T-helper 1 cell treated with Interleukin-12 subunit alpha and Interleukin-12 subunit beta and Interleukin-4 antibody, amounts not matched to agents 30 ng/mL and 1 ng/mL, for 36 hours (primary cell): ENCODE measurements at regions not wholly inside any gene's neighbourhood (a gene's known extent, or its start where the extent isn't known, plus 50 kb on each side); places are given as distances from the start of the nearest gene placed in this dataset.

Experiments used
- intact Hi-C: fragments of 100-400 bp; cut with micrococcal nuclease; formaldehyde crosslinking; loops from one replicate; pipeline ENCODE4 v1.15.1; 2024

- intact Hi-C loops: no loop called here
These were observed 1288.0 kb upstream of the SORCS1 start for GRCh38 chr10:108452533-108452932.

- intact Hi-C loops: no loop called here
These were observed 1285.8 kb upstream of the SORCS1 start for GRCh38 chr10:108450280-108450679.

DNA sequence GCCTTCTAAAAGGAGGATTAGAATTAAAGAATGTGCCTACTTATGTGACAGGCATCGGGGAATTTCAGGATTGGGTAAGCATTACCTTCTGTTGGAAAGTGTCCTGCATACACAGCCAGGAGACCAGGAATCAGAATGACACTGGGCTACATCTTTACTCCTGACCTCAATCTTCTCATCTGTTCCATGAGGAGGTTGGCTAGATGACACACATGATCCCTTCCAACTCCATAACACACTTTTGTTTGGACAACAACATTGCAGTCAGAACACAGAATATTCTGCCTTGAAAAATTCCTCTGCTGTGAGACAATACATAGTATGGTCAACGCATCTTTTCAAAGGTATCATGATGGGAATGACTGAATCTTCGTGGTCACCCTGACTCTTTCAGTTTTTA lies 1281.2 kb upstream of the SORCS1 start:
- intact Hi-C loops: no loop called here

DNA sequence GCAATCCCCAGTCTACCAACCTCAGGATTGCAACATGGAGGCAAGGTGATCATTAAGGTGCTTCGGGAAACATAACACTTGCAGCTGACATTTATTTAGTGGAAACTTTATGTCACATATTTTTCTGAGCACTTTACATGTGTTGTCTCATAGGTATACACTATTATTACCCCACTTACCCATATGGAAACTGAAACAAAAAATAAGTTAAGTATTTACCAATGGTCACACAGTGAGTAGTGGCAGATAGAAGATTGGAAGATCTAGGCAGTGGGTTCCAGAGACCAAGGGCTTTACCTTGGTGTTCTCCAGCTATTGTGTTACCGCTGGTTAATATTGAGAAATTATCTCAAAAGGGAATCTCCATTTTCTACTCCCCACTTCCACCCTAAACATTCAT lies 1279.1 kb upstream of the SORCS1 start:
- intact Hi-C loops: no loop called here

GRCh38 chr10:108439397-108439796 lies 1274.9 kb upstream of the SORCS1 start:
- intact Hi-C loops: no loop called here

DNA sequence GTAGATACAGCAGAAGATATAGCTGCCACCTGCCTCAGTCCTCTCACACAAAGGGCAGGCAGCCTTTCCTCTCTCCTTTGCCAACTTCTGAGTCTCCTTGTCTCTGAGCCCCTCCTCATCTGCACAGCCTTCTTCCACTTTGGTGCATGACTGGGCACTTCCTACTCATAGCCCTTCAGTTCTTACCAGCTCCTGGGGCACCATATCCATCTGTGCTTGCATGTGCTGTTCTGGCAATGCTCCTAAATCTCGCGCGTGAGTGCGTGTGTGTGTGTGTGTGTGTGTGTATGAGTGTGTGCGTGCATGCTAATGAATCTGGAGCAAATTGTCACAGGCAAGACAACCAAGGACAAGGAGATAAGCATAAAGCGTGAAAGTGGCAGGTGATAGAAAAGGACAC lies 1271.6 kb upstream of the SORCS1 start:
- intact Hi-C loops: no loop called here

- intact Hi-C loops: no loop called here
These were observed 1270.2 kb upstream of the SORCS1 start for GRCh38 chr10:108434559-108435252.

DNA sequence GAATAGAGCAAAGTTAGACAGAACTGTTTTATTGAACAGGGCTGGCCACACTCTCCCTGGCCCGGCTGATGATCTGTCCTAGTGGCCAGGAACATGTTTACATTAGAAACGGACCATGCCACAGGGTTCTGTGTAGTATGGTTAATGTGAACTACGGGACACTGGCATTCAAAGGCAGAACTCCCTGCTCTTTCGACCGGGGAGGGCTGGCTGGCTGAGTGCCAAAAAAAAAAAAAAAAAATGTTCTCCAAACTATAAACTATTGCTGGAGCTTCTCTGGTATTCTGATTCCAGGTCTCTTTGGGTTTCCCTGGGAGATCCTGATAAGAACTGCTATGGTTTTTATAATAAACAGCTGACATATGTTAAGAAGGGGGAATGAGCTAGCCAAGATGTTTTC lies 1262.6 kb upstream of the SORCS1 start:
- intact Hi-C loops: no loop called here

DNA sequence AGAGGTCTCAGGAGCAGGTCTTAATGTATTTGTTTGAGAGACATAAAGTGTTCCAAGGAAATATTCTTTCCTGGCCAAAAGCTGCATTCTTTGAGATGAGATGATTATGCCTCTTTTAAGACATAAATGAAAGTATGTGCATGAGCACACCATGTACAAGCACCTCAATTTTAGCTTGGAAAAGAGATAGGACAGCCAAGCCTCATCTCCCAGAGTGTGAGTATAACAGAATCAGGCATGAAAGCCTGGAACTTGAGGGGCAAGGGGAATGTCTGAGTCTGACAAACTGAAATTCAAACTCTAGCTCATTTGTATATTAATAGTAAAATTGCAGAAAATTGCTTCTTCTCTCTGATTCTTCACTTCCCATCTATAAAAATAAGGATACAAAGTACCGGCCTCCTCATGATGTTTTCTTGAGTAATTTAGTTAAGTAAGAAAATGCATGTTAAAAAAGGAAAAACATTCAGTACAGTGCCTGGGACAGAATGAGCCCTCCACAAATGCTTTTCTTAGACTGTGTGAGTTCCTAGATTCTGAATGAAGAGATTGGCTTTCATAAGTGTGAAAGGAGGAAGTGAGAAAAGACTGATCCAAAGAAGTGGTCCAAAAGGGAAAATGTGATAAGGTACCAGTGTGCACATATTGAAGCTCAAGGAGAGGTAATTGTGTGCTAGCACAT lies 1260.9 kb upstream of the SORCS1 start:
- intact Hi-C loops: no loop called here

GRCh38 chr10:108424656-108425055 lies 1260.2 kb upstream of the SORCS1 start:
- intact Hi-C loops: no loop called here

- intact Hi-C loops: no loop called here
These were observed 1257.8 kb upstream of the SORCS1 start for GRCh38 chr10:108422286-108422685.

DNA sequence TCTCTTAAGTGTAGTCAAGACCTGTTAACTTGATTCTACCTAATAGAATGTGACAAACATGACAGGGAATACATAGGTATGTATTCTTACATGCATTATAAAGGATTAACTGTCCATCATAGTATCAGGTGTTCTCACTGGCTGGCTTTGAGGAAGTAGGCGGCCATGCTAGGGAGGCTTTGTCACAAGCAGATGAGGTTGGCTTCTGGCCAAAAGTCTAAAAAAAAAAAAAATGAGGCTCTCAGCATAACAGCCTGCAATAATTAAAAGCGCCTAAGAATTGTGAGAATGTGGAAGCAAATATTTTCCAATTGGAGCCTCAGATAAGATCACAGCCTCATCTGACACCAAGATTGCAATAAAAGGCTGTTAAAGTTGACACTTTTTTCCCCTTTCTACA lies 1256.8 kb upstream of the SORCS1 start:
- intact Hi-C loops: no loop called here

- intact Hi-C loops: no loop called here
These were observed 1249.4 kb upstream of the SORCS1 start for GRCh38 chr10:108413954-108414353.

GRCh38 chr10:108412323-108412722 lies 1247.8 kb upstream of the SORCS1 start:
- intact Hi-C loops: no loop called here

DNA sequence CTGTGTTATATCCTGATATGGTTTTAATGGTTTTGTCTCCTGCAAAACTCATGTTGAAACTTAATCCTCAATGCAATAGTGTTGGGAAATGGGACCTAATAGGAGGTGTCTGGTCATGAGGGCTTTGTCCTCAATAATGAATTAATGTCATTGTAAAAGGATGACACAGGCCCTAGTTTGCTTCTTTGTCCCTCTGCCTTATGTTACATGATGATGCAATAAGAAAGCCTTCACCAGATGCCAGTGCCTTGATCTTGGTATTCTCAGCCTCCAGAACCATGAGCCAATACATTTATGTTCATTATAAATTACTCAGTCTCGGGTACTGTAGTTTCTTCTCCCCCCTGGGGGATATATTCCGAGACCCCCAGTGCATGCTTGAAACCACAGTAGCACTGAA lies 1247.4 kb upstream of the SORCS1 start:
- intact Hi-C loops: no loop called here

DNA sequence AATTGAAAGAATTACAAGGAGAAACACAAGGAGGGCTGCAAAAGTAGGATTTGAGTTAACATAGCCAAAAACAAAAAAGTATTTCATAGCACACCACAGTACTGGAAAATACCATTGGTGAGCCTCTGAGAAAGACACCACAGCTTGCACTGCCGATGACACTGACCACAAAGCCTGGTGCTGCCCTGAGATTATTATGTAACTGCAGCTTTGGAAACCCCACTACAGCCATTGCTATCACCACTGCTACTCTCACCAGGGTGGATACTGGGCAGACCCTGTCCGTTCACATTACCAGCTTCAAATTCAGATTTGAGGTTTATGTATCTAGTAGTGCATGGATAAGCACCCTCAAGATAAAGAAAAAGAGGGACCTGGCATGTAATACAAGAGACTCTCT lies 1246.7 kb upstream of the SORCS1 start:
- intact Hi-C loops: no loop called here

- intact Hi-C loops: no loop called here
These were observed 1245.7 kb upstream of the SORCS1 start for GRCh38 chr10:108410236-108410635.

DNA sequence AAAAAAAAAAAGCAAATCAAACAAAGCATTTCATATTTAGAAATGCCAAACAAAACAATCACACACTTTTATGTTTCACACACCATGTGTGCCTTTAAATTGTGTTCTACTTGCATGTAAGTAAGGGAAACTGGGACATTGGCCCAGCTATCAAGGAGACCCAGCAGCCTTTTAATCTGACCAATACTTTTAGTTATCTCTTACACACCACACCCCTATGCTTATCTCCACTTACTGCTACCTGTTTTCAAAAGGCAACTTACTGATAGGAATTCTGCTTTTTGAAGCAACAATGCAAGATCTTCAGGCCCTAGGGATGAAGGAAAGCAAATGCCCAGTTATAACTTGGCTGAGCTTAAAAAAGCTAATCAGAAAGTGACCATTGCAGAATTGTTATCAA lies 1244.8 kb upstream of the SORCS1 start:
- intact Hi-C loops: no loop called here

DNA sequence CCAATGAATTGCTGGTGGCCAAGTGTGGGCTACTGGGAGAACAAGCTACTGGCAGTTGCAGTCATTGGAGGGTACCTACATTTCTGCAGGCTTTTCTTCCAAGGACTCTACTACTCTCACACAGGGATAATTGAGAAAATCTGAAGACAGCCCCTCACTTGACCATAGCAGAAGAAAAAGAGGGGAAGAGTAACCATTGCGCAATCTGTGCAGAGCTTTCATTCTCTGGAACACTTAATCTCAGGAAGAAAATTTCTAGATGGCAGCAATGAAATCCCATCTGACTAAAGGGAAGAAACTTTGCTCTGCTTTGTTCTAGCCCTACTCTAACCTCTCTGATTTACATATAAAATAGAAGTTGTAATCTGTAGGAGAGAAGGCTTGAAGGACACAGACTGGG lies 1239.6 kb upstream of the SORCS1 start:
- intact Hi-C loops: no loop called here

GRCh38 chr10:108399465-108399864 lies 1235.0 kb upstream of the SORCS1 start:
- intact Hi-C loops: no loop called here

GRCh38 chr10:108393089-108393488 lies 1228.6 kb upstream of the SORCS1 start:
- intact Hi-C loops: no loop called here

DNA sequence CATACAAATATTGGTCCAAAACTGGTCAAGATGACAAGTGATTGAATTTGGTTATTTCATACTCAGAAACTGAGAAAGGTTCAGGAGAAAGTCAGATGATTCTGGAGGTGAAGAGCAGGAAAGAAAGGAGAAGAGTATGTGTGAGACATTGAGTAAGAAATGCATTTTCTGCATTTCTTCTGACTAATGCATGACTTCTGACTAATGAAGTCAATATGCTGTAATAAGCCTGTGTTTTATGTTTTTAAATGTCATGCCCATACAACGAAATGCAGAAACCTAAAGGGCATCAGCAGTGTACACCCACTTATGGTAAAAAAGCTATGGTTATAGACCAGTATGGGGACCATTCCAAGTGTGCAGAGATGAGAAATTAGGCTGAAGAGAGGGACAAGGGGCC lies 1227.8 kb upstream of the SORCS1 start:
- intact Hi-C loops: no loop called here

GRCh38 chr10:108388706-108389105 lies 1224.2 kb upstream of the SORCS1 start:
- intact Hi-C loops: no loop called here
